Common myeloid progenitor, CD34-positive (primary cell): ENCODE measurements at regions not wholly inside any gene's neighbourhood (a gene's known extent, or its start where the extent isn't known, plus 50 kb on each side); places are given as distances from the start of the nearest gene placed in this dataset.

Experiments
- CTCF ChIA-PET: fragments of 350-600 bp; sonication (Branson Sonifier 250); formaldehyde crosslinking; loops from one replicate; lab custom pipeline; 2021; ENCODE audit warnings: antibody characterized with exemption; lab: Charles Lee
- POLR2A ChIA-PET: fragments of 350-600 bp; sonication (Branson Sonifier 250); formaldehyde crosslinking; loops from one replicate; lab custom pipeline; 2021; ENCODE audit warnings: antibody characterized with exemption; lab: Charles Lee
- DNase-seq, 3 donors: peaks; one replicate each; pipeline versions ENCODE4 v3.0.0 to v3.0.0-alpha.2; 2013
- H3K27ac ChIP-seq, 2 experiments: 1 replicate in 1 of 2; 2 replicates in 1 of 2; pipeline ENCODE4 v1.7.0; 2013; ENCODE audit warnings: inconsistent platforms in 2 of 2, low read length in 2 of 2, mild to moderate bottlenecking in 2 of 2, low read depth in 1 of 2, moderate library complexity in 1 of 2; ENCODE audit not compliant: severe bottlenecking in 2 of 2, insufficient read depth in 1 of 2, poor library complexity in 1 of 2
- H3K27me3 ChIP-seq, 5 experiments: replicated peaks in 2 of 5; 1 replicate in 3 of 5; 2 replicates in 2 of 5; pipeline versions ENCODE4 v1.6.1 to v1.7.0; 2013; ENCODE audit warnings: low read length in 4 of 5, mild to moderate bottlenecking in 2 of 5, moderate library complexity in 2 of 5, inconsistent platforms in 1 of 5; ENCODE audit not compliant: insufficient read depth in 5 of 5, control insufficient read depth in 4 of 5
- H3K36me3 ChIP-seq, 4 experiments: 1 replicate in 2 of 4; 2 replicates in 2 of 4; pipeline versions ENCODE4 v1.6.1 to v1.7.0; 2013; ENCODE audit warnings: low read length in 3 of 4, control low read depth in 1 of 4, mild to moderate bottlenecking in 1 of 4; ENCODE audit not compliant: control insufficient read depth in 4 of 4, insufficient read depth in 4 of 4
- H3K4me1 ChIP-seq, 4 experiments: 1 replicate in 3 of 4; 2 replicates in 1 of 4; pipeline versions ENCODE4 v1.6.1 to v1.7.1; 2013; ENCODE audit warnings: low read length in 3 of 4, mild to moderate bottlenecking in 3 of 4, control low read depth in 1 of 4, inconsistent platforms in 1 of 4, moderate library complexity in 1 of 4; ENCODE audit not compliant: control insufficient read depth in 4 of 4, insufficient read depth in 4 of 4; ENCODE audit errors: control extremely low read depth in 1 of 4
- H3K4me3 ChIP-seq, 7 experiments: 1 replicate in 4 of 7; 2 replicates in 3 of 7; pipeline versions ENCODE4 v1.5.1 to v1.7.0; 2013; ENCODE audit warnings: mild to moderate bottlenecking in 7 of 7, low read length in 6 of 7, moderate library complexity in 6 of 7, inconsistent platforms in 2 of 7, low read depth in 2 of 7, control low read depth in 1 of 7; ENCODE audit not compliant: insufficient read depth in 4 of 7, control insufficient read depth in 1 of 7; ENCODE audit errors: extremely low read depth in 1 of 7
- H3K9me3 ChIP-seq, 5 experiments: 1 replicate in 4 of 5; 2 replicates in 1 of 5; pipeline versions ENCODE4 v1.6.1 to v1.7.1; 2013; ENCODE audit warnings: low read length in 4 of 5, mild to moderate bottlenecking in 2 of 5, inconsistent platforms in 1 of 5, low read depth in 1 of 5, moderate library complexity in 1 of 5; ENCODE audit not compliant: control insufficient read depth in 4 of 5, insufficient read depth in 2 of 5; ENCODE audit errors: control extremely low read depth in 1 of 5
- WGBS: methylation state at CpG from one replicate; pipeline ENCODE4 v1.1.5; 2013; ENCODE audit not compliant: insufficient coverage; 5-methylcytosine and 5-hydroxymethylcytosine counted together

- no peak for DNase-seq
These were observed 87.9 kb upstream of the MDGA2 start for GRCh38 chr14:47763188-47763854.

GRCh38 chr14:47746986-47747385, 71.6 kb upstream of the MDGA2 start:
- Histone ChIP-seq H3K27me3 (no peaks in the 10 kb centered on the region), H3K36me3 (no peaks in the 10 kb centered on the region), H3K4me1 (no peaks in the 10 kb centered on the region), H3K27ac (no peak overlapping the region), H3K4me3 (no peak overlapping the region), H3K9me3 (peaks cover 0 to 1% (median 0%) of the 10 kb centered on the region in 5 experiments)
- WGBS = 100% methylated on average over 1 of the region's 1 CpG
- CTCF ChIA-PET = no interaction called here
- no peak for DNase-seq
- POLR2A ChIA-PET = no interaction called here

More at GRCh38 chr14:47763188-47763854, 87.9 kb upstream of the MDGA2 start:
- no CpG with 5 or more reads among the region's 2 CpGs for WGBS
- no peak overlapping the region for H3K27ac ChIP-seq
- ChIA-PET POLR2A (no interaction called here), CTCF (no interaction called here)
- H3K4me3 ChIP-seq = no peak overlapping the region
- H3K9me3 ChIP-seq = no peaks in the 10 kb centered on the region
- H3K27me3 ChIP-seq = no peaks in the 10 kb centered on the region
- H3K4me1 ChIP-seq = no peaks in the 10 kb centered on the region
- H3K36me3 ChIP-seq = no peaks in the 10 kb centered on the region

GRCh38 chr14:47744155-47744554, 68.8 kb upstream of the MDGA2 start:
- Histone ChIP-seq H3K36me3 (no peaks in the 10 kb centered on the region), H3K27me3 (no peaks in the 10 kb centered on the region), H3K4me3 (no peak overlapping the region), H3K27ac (no peak overlapping the region), H3K9me3 (no peaks in the 10 kb centered on the region), H3K4me1 (no peaks in the 10 kb centered on the region)
- no peak for DNase-seq
- no CpG with 5 or more reads among the region's 1 CpG for WGBS
- CTCF ChIA-PET = no interaction called here
- POLR2A ChIA-PET = no interaction called here

- DNase-seq = no peak
- H3K27ac ChIP-seq = no peak overlapping the region
- ChIA-PET CTCF (interaction anchor here (0.6 kb wide), 1 partner anchor 283 kb away, joined by 3 read pairs; no protein-coding TSS in a partner anchor), POLR2A (no interaction called here)
- H3K36me3 ChIP-seq = no peaks in the 10 kb centered on the region
- no peak overlapping the region for H3K4me3 ChIP-seq
- WGBS = no CpG with 5 or more reads among the region's 1 CpG
- H3K4me1 ChIP-seq = no peaks in the 10 kb centered on the region
- no peaks in the 10 kb centered on the region for H3K9me3 ChIP-seq
- H3K27me3 ChIP-seq = no peaks in the 10 kb centered on the region
These were observed 64.1 kb upstream of the MDGA2 start for GRCh38 chr14:47739541-47739940.

GRCh38 chr14:47730296-47730695, 54.9 kb upstream of the MDGA2 start:
- H3K27me3 ChIP-seq = no peaks in the 10 kb centered on the region
- WGBS = 100% methylated on average over 3 of the region's 3 CpGs
- DNase-seq = no peak
- CTCF ChIA-PET = no interaction called here
- H3K4me1 ChIP-seq = no peaks in the 10 kb centered on the region
- H3K9me3 ChIP-seq = no peaks in the 10 kb centered on the region
- H3K4me3 ChIP-seq = no peak overlapping the region
- POLR2A ChIA-PET = no interaction called here
- H3K36me3 ChIP-seq = no peaks in the 10 kb centered on the region
- no peak overlapping the region for H3K27ac ChIP-seq
